Breast epithelium (tissue), 4 donors: ENCODE measurements at regions not wholly inside any gene's neighbourhood (a gene's known extent, or its start where the extent isn't known, plus 50 kb on each side); places are given as distances from the start of the nearest gene placed in this dataset.
A peak's percentile ranks its signal among the peaks of the same experiment; 100 is the strongest.

Source experiments
- DNase-seq, 2 donors: peaks; one replicate each; pipeline ENCODE4 v3.0.0-alpha.2; 2019; ENCODE audit warnings: low spot score in 2 of 2
- H3K27ac ChIP-seq, 2 donors: fragments of 200-600 bp; sonication (generic) in 1 of 2; one replicate each; pipeline ENCODE4 v1.5.1; 2016 to 2019; ENCODE audit warnings: mild to moderate bottlenecking in 1 of 2
- H3K27me3 ChIP-seq, 2 donors: fragments of 200-600 bp; sonication (generic) in 1 of 2; one replicate each; pipeline versions ENCODE4 v1.5.1 to v1.6.0; 2017 to 2019; ENCODE audit warnings: control low read depth in 1 of 2, mild to moderate bottlenecking in 1 of 2
- H3K36me3 ChIP-seq: fragments of 200-600 bp; one replicate; pipeline ENCODE4 v1.5.1; 2019
- H3K4me1 ChIP-seq, 2 donors: fragments of 200-600 bp; sonication (generic); one replicate each; pipeline ENCODE4 v1.5.1; 2016 to 2019; ENCODE audit warnings: control low read depth in 1 of 2
- H3K4me3 ChIP-seq, 3 donors: fragments of 200-600 bp; sonication (generic); 1 replicate in 2 of 3; 2 replicates in 1 of 3; pipeline ENCODE4 v1.5.1; 2016 to 2019; ENCODE audit warnings: mild to moderate bottlenecking in 3 of 3, moderate library complexity in 2 of 3
- H3K9me3 ChIP-seq, 2 donors: fragments of 200-600 bp; sonication (generic) in 1 of 2; one replicate each; pipeline ENCODE4 v1.5.1; 2016 to 2019; ENCODE audit warnings: control low read depth in 1 of 2
- POLR2A ChIP-seq: fragments of 450-650 bp; IDR thresholded peaks from one replicate; pipeline ENCODE4 v1.6.1; 2016; ENCODE audit warnings: antibody characterized with exemption, mild to moderate bottlenecking, moderate library complexity
- POLR2AphosphoS5 ChIP-seq, 3 donors: sonication (generic); formaldehyde crosslinking; IDR thresholded peaks; one replicate each; pipeline ENCODE4 v1.6.1; 2017; ENCODE audit warnings: antibody characterized with exemption in 3 of 3
- intact Hi-C: fragments of 100-400 bp; cut with DNase I; formaldehyde crosslinking; loops from one replicate; pipeline ENCODE4 v1.15.1; 2023; ENCODE audit warnings: low total_unique reads
- TF ChIP-seq, protein P1 (sequence below), 3 donors: fragments of 450-650 bp; IDR thresholded peaks; one replicate each; pipeline ENCODE4 v1.5.1; 2016 to 2017; ENCODE audit warnings: antibody characterized with exemption in 3 of 3, mild to moderate bottlenecking in 3 of 3, moderate library complexity in 3 of 3

- TF ChIP-seq POLR2AphosphoS5 (IDR thresholded peaks at IDR 0.05) (no peak), POLR2A (no peak)
- TF ChIP-seq, protein P1, sequence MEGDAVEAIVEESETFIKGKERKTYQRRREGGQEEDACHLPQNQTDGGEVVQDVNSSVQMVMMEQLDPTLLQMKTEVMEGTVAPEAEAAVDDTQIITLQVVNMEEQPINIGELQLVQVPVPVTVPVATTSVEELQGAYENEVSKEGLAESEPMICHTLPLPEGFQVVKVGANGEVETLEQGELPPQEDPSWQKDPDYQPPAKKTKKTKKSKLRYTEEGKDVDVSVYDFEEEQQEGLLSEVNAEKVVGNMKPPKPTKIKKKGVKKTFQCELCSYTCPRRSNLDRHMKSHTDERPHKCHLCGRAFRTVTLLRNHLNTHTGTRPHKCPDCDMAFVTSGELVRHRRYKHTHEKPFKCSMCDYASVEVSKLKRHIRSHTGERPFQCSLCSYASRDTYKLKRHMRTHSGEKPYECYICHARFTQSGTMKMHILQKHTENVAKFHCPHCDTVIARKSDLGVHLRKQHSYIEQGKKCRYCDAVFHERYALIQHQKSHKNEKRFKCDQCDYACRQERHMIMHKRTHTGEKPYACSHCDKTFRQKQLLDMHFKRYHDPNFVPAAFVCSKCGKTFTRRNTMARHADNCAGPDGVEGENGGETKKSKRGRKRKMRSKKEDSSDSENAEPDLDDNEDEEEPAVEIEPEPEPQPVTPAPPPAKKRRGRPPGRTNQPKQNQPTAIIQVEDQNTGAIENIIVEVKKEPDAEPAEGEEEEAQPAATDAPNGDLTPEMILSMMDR (IDR thresholded peaks at IDR 0.05): no peak
- Histone ChIP-seq H3K9me3 (no peaks in the 10 kb centered on the region), H3K4me3 (no peak overlapping the region), H3K27ac (no peak overlapping the region), H3K27me3 (no peaks in the 10 kb centered on the region), H3K36me3 (no peaks in the 10 kb centered on the region), H3K4me1 (no peaks in the 10 kb centered on the region)
- no peak for DNase-seq
- intact Hi-C loops: no loop called here
Measured at GRCh38 chr9:80605793-80606192, 1034.0 kb downstream of the TLE4 start.

GRCh38 chr9:80605129-80605528 lies 1033.4 kb downstream of the TLE4 start:
- no peaks in the 10 kb centered on the region for H3K9me3 ChIP-seq
- H3K4me1 ChIP-seq: no peaks in the 10 kb centered on the region
- H3K4me3 ChIP-seq: no peak overlapping the region
- H3K27me3 ChIP-seq: no peaks in the 10 kb centered on the region
- no peaks in the 10 kb centered on the region for H3K36me3 ChIP-seq
- H3K27ac ChIP-seq: no peak overlapping the region
- intact Hi-C loops: no loop called here
- no peak for DNase-seq
- TF ChIP-seq POLR2A (no peak), POLR2AphosphoS5 (IDR thresholded peaks at IDR 0.05) (no peak)
- TF ChIP-seq, protein P1 (IDR thresholded peaks at IDR 0.05): peak in 2 of 3 donors; percentile 26 to 40

GRCh38 chr9:80602291-80602690 lies 1030.5 kb downstream of the TLE4 start:
- no peaks in the 10 kb centered on the region for H3K36me3 ChIP-seq
- intact Hi-C loops: no loop called here
- H3K27me3 ChIP-seq: no peaks in the 10 kb centered on the region
- no peak overlapping the region for H3K4me3 ChIP-seq
- H3K4me1 ChIP-seq: no peaks in the 10 kb centered on the region
- H3K9me3 ChIP-seq: no peaks in the 10 kb centered on the region
- TF ChIP-seq, protein P1 (IDR thresholded peaks at IDR 0.05): no peak
- TF ChIP-seq POLR2AphosphoS5 (IDR thresholded peaks at IDR 0.05): no peak
- TF ChIP-seq POLR2A: no peak
- no peak for DNase-seq
- H3K27ac ChIP-seq: no peak overlapping the region

DNA sequence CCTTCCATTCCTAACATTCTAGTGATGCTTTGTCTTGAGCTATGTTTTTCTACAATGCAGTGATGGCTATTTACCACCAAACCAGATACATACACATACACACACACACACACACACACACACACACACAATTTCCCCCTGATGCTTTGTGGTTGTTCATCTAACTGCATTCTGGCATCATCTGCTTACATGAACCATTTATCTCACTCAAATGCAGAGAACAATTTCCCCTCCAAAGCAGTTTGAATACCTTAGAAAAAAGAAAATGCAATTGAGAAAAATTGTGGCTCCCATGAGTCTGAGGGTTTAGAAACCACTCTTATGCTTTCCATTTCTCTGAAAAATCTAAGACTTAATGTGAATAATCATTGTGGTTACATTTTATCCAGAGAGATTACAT lies 1024.8 kb downstream of the TLE4 start:
- no peaks in the 10 kb centered on the region for H3K4me1 ChIP-seq
- no peaks in the 10 kb centered on the region for H3K36me3 ChIP-seq
- no peaks in the 10 kb centered on the region for H3K9me3 ChIP-seq
- intact Hi-C loops: no loop called here
- no peaks in the 10 kb centered on the region for H3K27me3 ChIP-seq
- TF ChIP-seq, protein P1 (IDR thresholded peaks at IDR 0.05): no peak
- TF ChIP-seq POLR2AphosphoS5 (IDR thresholded peaks at IDR 0.05) (no peak), POLR2A (no peak)
- H3K4me3 ChIP-seq: no peak overlapping the region
- DNase-seq: no peak
- no peak overlapping the region for H3K27ac ChIP-seq

- intact Hi-C loops: no loop called here
- Histone ChIP-seq H3K27ac (no peak overlapping the region), H3K4me3 (no peak overlapping the region), H3K36me3 (no peaks in the 10 kb centered on the region), H3K4me1 (no peaks in the 10 kb centered on the region), H3K27me3 (no peaks in the 10 kb centered on the region), H3K9me3 (no peaks in the 10 kb centered on the region)
- TF ChIP-seq POLR2AphosphoS5 (IDR thresholded peaks at IDR 0.05) (no peak), POLR2A (no peak)
- TF ChIP-seq, protein P1 (IDR thresholded peaks at IDR 0.05): no peak
- no peak for DNase-seq
Measured at GRCh38 chr9:80595192-80595591, 1023.4 kb downstream of the TLE4 start.
